K562 (cell line): ENCODE measurements at regions not wholly inside any gene's neighbourhood (a gene's known extent, or its start where the extent isn't known, plus 50 kb on each side); places are given as distances from the start of the nearest gene placed in this dataset.

Experiments
- ATAC-seq: fragments of 200-7000 bp; cut with Tn5 transposase; 3 replicates; pipeline ENCODE4 v1.9.1; 2020; ENCODE audit warnings: moderate library complexity
- BruUV-seq: library from RNA; stranded (reverse); fragments of 400-500 nt; replicated peaks from 2 replicates; lab custom pipeline; 2021; lab: Mats Ljungman, UMichigan
- CTCF ChIA-PET: fragments of 300-600 bp; formaldehyde crosslinking; extraction: SDS; loops from one replicate; lab custom pipeline; 2021; ENCODE audit warnings: low intra/inter-chr PET ratio; lab: Yijun Ruan, JAX
- POLR2A ChIA-PET: fragments of 300-600, 350-650 bp; sonication (Branson Sonifier 250); formaldehyde crosslinking; extraction: SDS; loops from one replicate; lab custom pipeline; 2021; ENCODE audit warnings: antibody characterized with exemption, inconsistent platforms; lab: Yijun Ruan, JAX
- DNase-seq, 4 experiments: peaks; one replicate each; pipeline versions ENCODE4 v3.0.0 to v3.0.0-alpha.2; 2011 to 2018; ENCODE audit warnings: low spot score in 3 of 4, mixed read lengths in 3 of 4; ENCODE audit errors: extremely low read depth in 1 of 4
- FAIRE-seq: peaks from 2 replicates; lab custom pipeline; 2011; peaks lifted over from hg19 to GRCh38; lab: Jason Lieb, UNC
- H2AFZ ChIP-seq: 2 replicates; pipeline ENCODE4 v1.6.0; 2011; ENCODE audit warnings: low read depth, low read length, control low read depth, inconsistent platforms
- H3K27ac ChIP-seq: fragments of 200-600 bp; 3 replicates; pipeline ENCODE4 v1.8.0; 2011; ENCODE audit warnings: low read depth, mild to moderate bottlenecking, control low read depth, inconsistent platforms, low read length, moderate library complexity, mixed read lengths; ENCODE audit errors: extremely low read depth
- H3K27me3 ChIP-seq, 2 experiments: fragments of 300-600 bp in 1 of 2; 2 replicates in 1 of 2; 3 replicates in 1 of 2; pipeline versions ENCODE4 v1.6.0 to v1.8.0; 2011; ENCODE audit warnings: inconsistent platforms in 2 of 2, low read length in 2 of 2, mild to moderate bottlenecking in 1 of 2, mixed read lengths in 1 of 2, moderate library complexity in 1 of 2; ENCODE audit not compliant: control insufficient read depth in 2 of 2, insufficient read depth in 2 of 2
- H3K36me3 ChIP-seq: fragments of 300-600 bp; 3 replicates; pipeline ENCODE4 v1.8.0; 2011; ENCODE audit warnings: mild to moderate bottlenecking, low read length, inconsistent platforms; ENCODE audit not compliant: control insufficient read depth, insufficient read depth
- H3K4me1 ChIP-seq, 2 experiments: fragments of 200-600 bp in 1 of 2; replicated peaks in 1 of 2; 2 replicates in 1 of 2; 3 replicates in 1 of 2; pipeline versions ENCODE4 v1.5.1 to v1.8.0; 2011; ENCODE audit warnings: inconsistent platforms in 2 of 2, low read length in 2 of 2, mild to moderate bottlenecking in 1 of 2, mixed read lengths in 1 of 2, moderate library complexity in 1 of 2; ENCODE audit not compliant: control insufficient read depth in 2 of 2, insufficient read depth in 2 of 2
- H3K4me2 ChIP-seq: 2 replicates; pipeline ENCODE4 v1.6.1; 2011; ENCODE audit warnings: low read length, control low read depth, inconsistent platforms, mixed read lengths; ENCODE audit not compliant: insufficient read depth
- H3K4me3 ChIP-seq: fragments of 200-600 bp; sonication (generic), shearing (Covaris generic); 2 replicates; pipeline ENCODE4 v1.5.1; 2016; ENCODE audit warnings: control low read depth, inconsistent platforms
- H3K79me2 ChIP-seq: fragments of 200-600 bp; 3 replicates; pipeline ENCODE4 v1.8.0; 2011; ENCODE audit warnings: low read length, inconsistent platforms; ENCODE audit not compliant: control insufficient read depth, insufficient read depth
- H3K9ac ChIP-seq, 2 experiments: 2 replicates each; pipeline versions ENCODE4 v1.6.0 to v1.6.1; 2011; ENCODE audit warnings: low read depth in 2 of 2, low read length in 2 of 2, control low read depth in 1 of 2, inconsistent platforms in 1 of 2, mild to moderate bottlenecking in 1 of 2, mixed read lengths in 1 of 2; ENCODE audit not compliant: insufficient read depth in 1 of 2
- H3K9me1 ChIP-seq: one replicate; pipeline ENCODE4 v1.6.0; 2011; ENCODE audit warnings: inconsistent platforms, mild to moderate bottlenecking, low read length, moderate library complexity; ENCODE audit not compliant: control insufficient read depth, insufficient read depth
- H3K9me3 ChIP-seq: replicated peaks from 2 replicates; pipeline ENCODE4 v1.5.1; 2011; ENCODE audit warnings: low read depth, low read length, inconsistent platforms; ENCODE audit not compliant: control insufficient read depth, insufficient read depth
- H4K20me1 ChIP-seq: replicated peaks from 2 replicates; pipeline ENCODE4 v1.6.1; 2011; ENCODE audit warnings: low read length, inconsistent platforms, mixed read lengths; ENCODE audit not compliant: control insufficient read depth, insufficient read depth
- BHLHE40 ChIP-seq: IDR thresholded peaks from 2 replicates; pipeline ENCODE4 v1.6.1; 2011; ENCODE audit warnings: low read length, improper control_type of control experiment
- CBFA2T2 ChIP-seq: fragments of 450-650 bp; conservative IDR thresholded peaks from 2 replicates; pipeline ENCODE4 v1.6.1; 2017; ENCODE audit warnings: mild to moderate bottlenecking
- DPF2 ChIP-seq: fragments of 450-650 bp; IDR thresholded peaks from 2 replicates; pipeline ENCODE4 v1.6.1; 2016
- EGR1 ChIP-seq: fragments of 450-650 bp; conservative IDR thresholded peaks from 2 replicates; pipeline ENCODE4 v1.6.1; 2017; ENCODE audit warnings: mild to moderate bottlenecking
- KDM2B ChIP-seq: fragments of 250-450 bp; sonication (Bioruptor Pico); IDR thresholded peaks from 2 replicates; pipeline ENCODE4 v1.8.0; 2021; ENCODE audit warnings: mild to moderate bottlenecking, moderate library complexity
- KDM5B ChIP-seq: fragments of 200-600 bp; sonication (generic); IDR thresholded peaks from 2 replicates; pipeline ENCODE4 v1.6.1; 2012; ENCODE audit warnings: low read depth, mild to moderate bottlenecking, moderate library complexity, low read length, control low read depth, inconsistent platforms; ENCODE audit not compliant: insufficient replicate concordance
- MECOM ChIP-seq: fragments of 250-450 bp; sonication (Bioruptor Pico); IDR thresholded peaks from 2 replicates; pipeline ENCODE4 v1.8.0; 2022; ENCODE audit warnings: inconsistent platforms
- MEIS2 ChIP-seq: fragments of 450-650 bp; IDR thresholded peaks from 2 replicates; pipeline ENCODE4 v1.6.1; 2014; ENCODE audit warnings: mild to moderate bottlenecking; ENCODE audit not compliant: partially characterized antibody
- NFE2 ChIP-seq: IDR thresholded peaks from 2 replicates; pipeline ENCODE4 v1.6.1; 2014; ENCODE audit warnings: antibody characterized with exemption, low read depth
- PURB ChIP-seq: sonication (generic); formaldehyde crosslinking; IDR thresholded peaks from 2 replicates; pipeline ENCODE4 v1.9.0; 2021; ENCODE audit warnings: low read depth, mild to moderate bottlenecking, missing genetic modification reagents
- SREBF1 ChIP-seq: fragments of 150-350 bp; IDR thresholded peaks from 2 replicates; pipeline ENCODE4 v1.6.1; 2014; ENCODE audit warnings: antibody characterized with exemption, low read depth, low read length, borderline replicate concordance
- ZNF699 ChIP-seq: fragments of 250-450 bp; sonication (Bioruptor Pico); IDR thresholded peaks from 2 replicates; pipeline ENCODE4 v1.8.0; 2021; ENCODE audit warnings: mild to moderate bottlenecking, moderate library complexity; ENCODE audit not compliant: insufficient replicate concordance
- WGBS: fragments of 100-300 bp; shearing (Covaris generic); methylation state at CpG from one replicate; pipeline ENCODE4 v1.1.6; 2016; ENCODE audit warnings: low coverage, mixed read lengths; ENCODE audit not compliant: insufficient coverage; ENCODE audit errors: missing lambda C conversion rate; 5-methylcytosine and 5-hydroxymethylcytosine counted together
- in situ Hi-C: fragments of 300-500 bp; cut with MboI; formaldehyde crosslinking; loops from 4 replicates; pipeline ENCODE4 v1.15.0; 2018; ENCODE audit warnings: inconsistent platforms, mixed read lengths
- intact Hi-C: fragments of 100-400 bp; cut with micrococcal nuclease; formaldehyde crosslinking; loops from 2 replicates; pipeline ENCODE4 v1.14.2; 2022
- TF ChIP-seq, protein P1 (sequence below), 2 experiments: IDR thresholded peaks in 1 of 2; conservative IDR thresholded peaks in 1 of 2; 2 replicates each; pipeline ENCODE4 v1.6.1; 2016; ENCODE audit warnings: low read depth in 2 of 2, mild to moderate bottlenecking in 1 of 2, missing compliant biosample characterization in 1 of 2, missing genetic modification characterization in 1 of 2, moderate library complexity in 1 of 2
- TF ChIP-seq, protein P2 (sequence below), 2 experiments: fragments of 250-450 bp in 1 of 2; fragments of 450-650 bp in 1 of 2; sonication (Bioruptor Pico) in 1 of 2; IDR thresholded peaks; 2 replicates each; pipeline versions ENCODE4 v1.6.1 to v1.8.0; 2016 to 2021; ENCODE audit warnings: mild to moderate bottlenecking in 2 of 2, moderate library complexity in 2 of 2, missing compliant biosample characterization in 1 of 2, missing genetic modification characterization in 1 of 2

DNA sequence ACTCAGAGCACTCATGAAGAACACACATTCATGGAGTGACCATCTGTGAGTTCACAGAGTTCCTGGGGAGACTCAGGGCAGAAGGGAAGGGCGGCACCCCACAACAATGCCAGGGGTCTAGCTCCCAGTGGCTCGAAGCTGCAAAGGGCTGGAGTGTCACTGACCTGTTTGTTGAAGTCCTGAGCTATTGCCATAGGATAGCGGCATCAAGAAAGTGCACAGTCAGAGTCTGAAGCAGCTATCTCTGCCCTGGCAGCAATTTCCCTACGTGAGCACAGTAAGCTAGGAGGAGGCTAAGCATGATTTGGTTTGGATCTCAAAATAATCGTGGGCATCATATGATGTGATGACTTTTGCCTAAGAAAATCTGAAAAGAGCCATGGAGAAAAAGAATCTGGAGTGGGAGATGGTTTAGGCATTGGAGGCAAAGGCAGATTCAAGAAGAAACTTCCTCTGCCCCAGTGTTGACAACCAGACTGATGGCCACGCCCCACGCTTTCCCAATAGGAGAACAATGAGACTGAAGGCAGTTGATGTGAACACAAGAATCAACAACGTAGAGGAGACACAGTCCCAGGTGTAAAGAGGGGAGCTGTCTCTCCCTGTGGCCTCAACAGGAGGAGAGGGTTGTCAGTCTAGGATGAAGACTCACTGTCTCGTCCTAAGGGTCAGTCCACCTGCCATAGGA is 100.0 kb upstream of the SLC25A33 start (continued):
- TF ChIP-seq, protein P1, sequence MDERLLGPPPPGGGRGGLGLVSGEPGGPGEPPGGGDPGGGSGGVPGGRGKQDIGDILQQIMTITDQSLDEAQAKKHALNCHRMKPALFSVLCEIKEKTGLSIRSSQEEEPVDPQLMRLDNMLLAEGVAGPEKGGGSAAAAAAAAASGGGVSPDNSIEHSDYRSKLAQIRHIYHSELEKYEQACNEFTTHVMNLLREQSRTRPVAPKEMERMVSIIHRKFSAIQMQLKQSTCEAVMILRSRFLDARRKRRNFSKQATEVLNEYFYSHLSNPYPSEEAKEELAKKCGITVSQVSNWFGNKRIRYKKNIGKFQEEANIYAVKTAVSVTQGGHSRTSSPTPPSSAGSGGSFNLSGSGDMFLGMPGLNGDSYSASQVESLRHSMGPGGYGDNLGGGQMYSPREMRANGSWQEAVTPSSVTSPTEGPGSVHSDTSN (CRISPR knock-in tag; IDR thresholded peaks at IDR 0.05; ENCODE audit: low read depth) = no peak
- TF ChIP-seq, protein P1 (tag; conservative IDR thresholded peaks at IDR 0.05; ENCODE audit: low read depth) = peak; percentile 48
- TF ChIP-seq MEIS2 = peak; percentile 27

DNA sequence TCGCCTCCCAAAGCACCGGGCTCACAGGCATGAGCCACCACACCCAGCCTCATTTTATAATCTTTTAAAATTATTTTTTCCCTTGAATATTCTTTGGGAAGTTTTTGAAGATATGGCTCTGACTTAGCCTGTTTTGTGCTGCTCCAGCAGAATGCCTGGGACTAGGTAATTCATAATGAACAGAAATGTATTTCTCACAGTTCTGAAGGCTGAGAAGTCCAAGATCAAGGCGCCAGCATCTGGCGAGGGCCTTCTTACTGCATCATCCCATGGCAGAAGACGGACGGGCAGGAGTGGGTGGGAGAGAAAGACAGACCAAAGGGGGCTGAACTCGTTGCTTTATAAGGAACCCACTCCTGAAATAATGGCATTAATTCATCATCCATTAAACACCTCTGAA is 99.0 kb upstream of the SLC25A33 start:
- intact Hi-C loops = no loop called here
- Histone ChIP-seq H3K79me2 (no peaks in the 10 kb centered on the region), H3K4me1 (peaks cover 5% of the 10 kb centered on the region in 2 experiments; a peak in 4 of 5 replicates), H3K9ac (no peak overlapping the region), H3K4me2 (no peak overlapping the region), H3K9me1 (no peaks in the 10 kb centered on the region), H4K20me1 (no peaks in the 10 kb centered on the region; the same call in 1 of the 2 replicates), H2AFZ (no peak overlapping the region), H3K27ac (no peak overlapping the region), H3K27me3 (peaks cover 42 to 77% of the 10 kb centered on the region in 2 experiments), H3K36me3 (no peaks in the 10 kb centered on the region), H3K4me3 (no peak overlapping the region), H3K9me3 (no peaks in the 10 kb centered on the region)
- DNase-seq (no peak), FAIRE-seq (no peak), ATAC-seq (no peak)
- BruUV-seq = no TSS peak
- WGBS = 0% methylated on average over 7 of the region's 7 CpGs
- no peak for TF ChIP-seq NFE2
- TF ChIP-seq PURB (CRISPR knock-in tag) = no peak
- TF ChIP-seq ZNF699 (CRISPR knock-in tag) = no peak
- TF ChIP-seq KDM5B = no peak
- TF ChIP-seq MECOM (CRISPR knock-in tag) = no peak
- no peak for TF ChIP-seq BHLHE40
- no peak for TF ChIP-seq CBFA2T2
- TF ChIP-seq, protein P2, sequence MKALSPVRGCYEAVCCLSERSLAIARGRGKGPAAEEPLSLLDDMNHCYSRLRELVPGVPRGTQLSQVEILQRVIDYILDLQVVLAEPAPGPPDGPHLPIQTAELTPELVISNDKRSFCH (CRISPR knock-in tag; IDR thresholded peaks at IDR 0.05) = no peak
- TF ChIP-seq, protein P2 (tag; IDR thresholded peaks at IDR 0.05) = no peak
- TF ChIP-seq EGR1 = no peak
- TF ChIP-seq DPF2 = no peak
- TF ChIP-seq SREBF1 = no peak
- no peak for TF ChIP-seq KDM2B (CRISPR knock-in tag)
- CTCF ChIA-PET = no interaction called here
- POLR2A ChIA-PET = interaction anchor here (0.7 to 1.6 kb wide), 4 partner anchors 11 to 1562 kb away, joined by 3 to 10 read pairs (median 4); no protein-coding TSS in a partner anchor
- in situ Hi-C loops = no loop called here
